GM12878 (cell line): ENCODE measurements at regions not wholly inside any gene's neighbourhood (a gene's known extent, or its start where the extent isn't known, plus 50 kb on each side); places are given as distances from the start of the nearest gene placed in this dataset.

Experiments used
- ATAC-seq: fragments of 200-7000 bp; cut with Tn5 transposase; 3 replicates; pipeline ENCODE4 v1.9.1; 2020; ENCODE audit warnings: mild to moderate bottlenecking, moderate library complexity
- BruUV-seq: library from RNA; stranded (reverse); fragments of 400-500 nt; replicated peaks from 2 replicates; lab custom pipeline; 2021; lab: Mats Ljungman, UMichigan
- CTCF ChIA-PET: fragments of 300-600 bp; sonication (Branson Sonifier 250); formaldehyde crosslinking; extraction: SDS; loops from one replicate; lab custom pipeline; 2021; ENCODE audit warnings: inconsistent platforms; lab: Yijun Ruan, JAX
- POLR2A ChIA-PET: fragments of 350-600 bp; formaldehyde crosslinking; extraction: SDS; loops from one replicate; lab custom pipeline; 2021; ENCODE audit warnings: inconsistent platforms; lab: Charles Lee
- RAD21 ChIA-PET: fragments of 300-600 bp; sonication (Branson Sonifier 250); formaldehyde crosslinking; loops from one replicate; lab custom pipeline; 2023; ENCODE audit warnings: antibody characterized with exemption; ENCODE audit not compliant: unreplicated experiment; lab: Charles Lee
- SMC1A ChIA-PET: fragments of 300-600 bp; sonication (Branson Sonifier 250); formaldehyde crosslinking; loops from one replicate; lab custom pipeline; 2023; ENCODE audit not compliant: unreplicated experiment, uncharacterized antibody; lab: Charles Lee
- DNase-seq: peaks from one replicate; pipeline ENCODE4 v3.0.0-alpha.2; 2011; ENCODE audit warnings: low read depth, low spot score
- FAIRE-seq: peaks from 3 replicates; lab custom pipeline; 2011; peaks lifted over from hg19 to GRCh38; lab: Jason Lieb, UNC
- H2AFZ ChIP-seq: 2 replicates; pipeline ENCODE4 v1.6.0; 2011; ENCODE audit warnings: low read depth, low read length, control low read depth; ENCODE audit not compliant: control insufficient read depth
- H3K27ac ChIP-seq: 2 replicates; pipeline ENCODE4 v1.5.1; 2011; ENCODE audit warnings: control low read depth; ENCODE audit not compliant: control insufficient read depth, insufficient read depth
- H3K27me3 ChIP-seq, 2 experiments: replicated peaks in 1 of 2; 2 replicates each; pipeline versions ENCODE4 v1.6.0 to v1.6.1; 2011; ENCODE audit warnings: low read length in 1 of 2; ENCODE audit not compliant: control insufficient read depth in 2 of 2, insufficient read depth in 2 of 2
- H3K36me3 ChIP-seq, 2 experiments: 2 replicates each; pipeline ENCODE4 v1.5.1; 2011; ENCODE audit warnings: low read length in 1 of 2; ENCODE audit not compliant: control insufficient read depth in 2 of 2, insufficient read depth in 2 of 2
- H3K4me1 ChIP-seq: 2 replicates; pipeline ENCODE4 v1.6.1; 2011; ENCODE audit warnings: mild to moderate bottlenecking, low read length, moderate library complexity, mixed read lengths; ENCODE audit not compliant: control insufficient read depth, insufficient read depth
- H3K4me2 ChIP-seq: 2 replicates; pipeline ENCODE4 v1.6.0; 2011; ENCODE audit warnings: control low read depth; ENCODE audit not compliant: control insufficient read depth, insufficient read depth
- H3K4me3 ChIP-seq: fragments of 200-600 bp; sonication (generic); 2 replicates; pipeline ENCODE4 v1.5.1; 2016
- H3K79me2 ChIP-seq: 2 replicates; pipeline ENCODE4 v1.6.0; 2011; ENCODE audit warnings: low read length; ENCODE audit not compliant: control insufficient read depth, insufficient read depth
- H3K9ac ChIP-seq: 2 replicates; pipeline ENCODE4 v1.8.0; 2011; ENCODE audit warnings: low read length, control low read depth, mixed read lengths; ENCODE audit not compliant: control insufficient read depth, insufficient read depth
- H3K9me3 ChIP-seq: replicated peaks from 3 replicates; pipeline ENCODE4 v1.5.1; 2011; ENCODE audit warnings: mild to moderate bottlenecking, low read length; ENCODE audit not compliant: control insufficient read depth, insufficient read depth
- H4K20me1 ChIP-seq: 2 replicates; pipeline ENCODE4 v1.6.0; 2011; ENCODE audit not compliant: control insufficient read depth, insufficient read depth
- BRCA1 ChIP-seq: IDR thresholded peaks from 2 replicates; pipeline ENCODE4 v1.6.1; 2011; ENCODE audit warnings: low read depth, low read length, improper control_type of control experiment
- CBFB ChIP-seq: IDR thresholded peaks from 2 replicates; pipeline ENCODE4 v1.6.1; 2016; ENCODE audit warnings: antibody characterized with exemption, low read depth
- CBX3 ChIP-seq: fragments of 200-600 bp; sonication (generic); IDR thresholded peaks from 2 replicates; pipeline ENCODE4 v1.6.1; 2016; ENCODE audit warnings: low read depth, borderline replicate concordance
- CREB1 ChIP-seq: IDR thresholded peaks from 2 replicates; pipeline ENCODE4 v1.6.1; 2012; ENCODE audit warnings: low read depth, mild to moderate bottlenecking, inconsistent platforms
- EP300 ChIP-seq, 2 experiments: fragments of 150-350 bp in 1 of 2; IDR thresholded peaks; 2 replicates each; pipeline ENCODE4 v1.6.1; 2011 to 2012; ENCODE audit warnings: low read depth in 2 of 2, low read length in 2 of 2, borderline replicate concordance in 1 of 2, improper control_type of control experiment in 1 of 2, inconsistent platforms in 1 of 2; ENCODE audit not compliant: control insufficient read depth in 1 of 2
- FOS ChIP-seq: IDR thresholded peaks from 3 replicates; pipeline ENCODE4 v1.6.1; 2011; ENCODE audit warnings: borderline replicate concordance; ENCODE audit not compliant: insufficient read length; ENCODE audit errors: extremely low read depth
- NR2C2 ChIP-seq: IDR thresholded peaks from 2 replicates; pipeline ENCODE4 v1.6.1; 2011; ENCODE audit warnings: borderline replicate concordance, low read depth; ENCODE audit not compliant: control insufficient read depth, insufficient read length
- SMARCA5 ChIP-seq: fragments of 450-650 bp; IDR thresholded peaks from 2 replicates; pipeline ENCODE4 v1.6.1; 2017; ENCODE audit warnings: mild to moderate bottlenecking
- SP1 ChIP-seq: IDR thresholded peaks from one replicate; pipeline ENCODE4 v1.6.1; 2011; ENCODE audit warnings: low read depth, low read length
- SRF ChIP-seq, 2 experiments: IDR thresholded peaks; 2 replicates each; pipeline ENCODE4 v1.6.1; 2011; ENCODE audit warnings: low read depth in 2 of 2, low read length in 2 of 2, mild to moderate bottlenecking in 1 of 2, moderate library complexity in 1 of 2
- STAT1 ChIP-seq: fragments of 450-650 bp; conservative IDR thresholded peaks from 2 replicates; pipeline ENCODE4 v1.6.1; 2014; ENCODE audit warnings: antibody characterized with exemption, mild to moderate bottlenecking
- TCF12 ChIP-seq: IDR thresholded peaks from 2 replicates; pipeline ENCODE4 v1.6.1; 2011; ENCODE audit warnings: low read depth, mild to moderate bottlenecking, low read length
- YY1 ChIP-seq: IDR thresholded peaks from 2 replicates; pipeline ENCODE4 v1.6.1; 2011; ENCODE audit warnings: low read depth, mild to moderate bottlenecking, low read length
- ZNF622 ChIP-seq: fragments of 450-650 bp; IDR thresholded peaks from 2 replicates; pipeline ENCODE4 v1.6.1; 2017; ENCODE audit warnings: mild to moderate bottlenecking, inconsistent platforms
- WGBS: methylation state at CpG from one replicate; pipeline ENCODE4 v1.1.6; 2016; ENCODE audit warnings: low lambda C conversion rate; ENCODE audit not compliant: insufficient replicate concordance, insufficient coverage; ENCODE audit errors: missing lambda C conversion rate; 5-methylcytosine and 5-hydroxymethylcytosine counted together
- in situ Hi-C: fragments of 300-500 bp; cut with MboI; formaldehyde crosslinking; loops from 9 replicates; pipeline ENCODE4 v1.14.3; 2018; ENCODE audit warnings: mixed read lengths
- intact Hi-C: fragments of 100-400 bp; cut with micrococcal nuclease; formaldehyde crosslinking; loops from one replicate; pipeline ENCODE4 v1.14.2; 2022; ENCODE audit not compliant: unreplicated experiment
- TF ChIP-seq, protein P1 (sequence below): fragments of 450-650 bp; formaldehyde crosslinking; IDR thresholded peaks from 2 replicates; pipeline ENCODE4 v1.5.0; 2022; ENCODE audit warnings: mild to moderate bottlenecking, missing genetic modification characterization
- TF ChIP-seq, protein P2 (sequence below): fragments of 450-650 bp; IDR thresholded peaks from 2 replicates; pipeline ENCODE4 v1.6.1; 2016; ENCODE audit warnings: mild to moderate bottlenecking

DNA sequence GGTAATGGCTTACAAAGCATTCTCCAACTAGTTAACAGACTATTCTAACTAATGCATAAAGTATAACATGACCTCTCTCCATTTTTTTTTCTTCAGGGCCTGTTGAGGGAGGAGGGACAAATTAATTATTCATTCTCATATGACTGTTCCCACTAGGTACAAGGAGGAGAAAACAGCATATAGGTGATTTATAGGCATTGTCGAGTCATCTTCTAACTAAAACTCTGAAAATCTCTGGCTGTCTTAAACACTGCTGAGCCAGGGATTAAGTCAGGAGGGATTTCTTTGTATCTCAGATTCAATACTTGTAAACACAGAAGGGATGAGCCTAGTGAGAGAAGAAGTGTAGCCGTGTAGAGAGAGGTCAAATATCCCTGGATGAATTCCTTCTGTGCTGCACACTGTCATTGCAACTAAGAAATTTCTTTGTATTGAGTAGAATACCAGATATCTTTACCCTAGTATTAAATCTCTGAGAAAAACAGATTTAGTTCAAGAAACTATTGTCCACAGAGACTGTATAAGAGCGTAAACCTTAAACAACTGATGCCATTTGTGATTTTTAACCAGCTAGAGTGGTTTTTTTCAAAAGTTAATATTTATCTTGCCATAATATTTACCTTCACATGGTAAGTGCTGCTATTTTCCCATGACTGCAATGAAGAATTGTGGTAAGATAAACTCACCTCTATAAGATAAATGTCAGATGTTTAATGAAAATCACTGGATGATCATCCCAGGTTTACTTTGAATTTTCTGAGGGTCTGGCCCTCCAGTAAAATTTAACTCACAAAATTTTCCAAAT is 465.3 kb downstream of the RWDD3 start:
- 10% methylated on average over 3 of the region's 3 CpGs for WGBS
- CTCF ChIA-PET = no interaction called here
- H3K79me2 ChIP-seq = no peaks in the 10 kb centered on the region
- FAIRE-seq (no peak), ATAC-seq (no peak), DNase-seq (no peak)
- H3K9ac ChIP-seq = no peak overlapping the region
- no peak for TF ChIP-seq ZNF622
- TF ChIP-seq, protein P1, sequence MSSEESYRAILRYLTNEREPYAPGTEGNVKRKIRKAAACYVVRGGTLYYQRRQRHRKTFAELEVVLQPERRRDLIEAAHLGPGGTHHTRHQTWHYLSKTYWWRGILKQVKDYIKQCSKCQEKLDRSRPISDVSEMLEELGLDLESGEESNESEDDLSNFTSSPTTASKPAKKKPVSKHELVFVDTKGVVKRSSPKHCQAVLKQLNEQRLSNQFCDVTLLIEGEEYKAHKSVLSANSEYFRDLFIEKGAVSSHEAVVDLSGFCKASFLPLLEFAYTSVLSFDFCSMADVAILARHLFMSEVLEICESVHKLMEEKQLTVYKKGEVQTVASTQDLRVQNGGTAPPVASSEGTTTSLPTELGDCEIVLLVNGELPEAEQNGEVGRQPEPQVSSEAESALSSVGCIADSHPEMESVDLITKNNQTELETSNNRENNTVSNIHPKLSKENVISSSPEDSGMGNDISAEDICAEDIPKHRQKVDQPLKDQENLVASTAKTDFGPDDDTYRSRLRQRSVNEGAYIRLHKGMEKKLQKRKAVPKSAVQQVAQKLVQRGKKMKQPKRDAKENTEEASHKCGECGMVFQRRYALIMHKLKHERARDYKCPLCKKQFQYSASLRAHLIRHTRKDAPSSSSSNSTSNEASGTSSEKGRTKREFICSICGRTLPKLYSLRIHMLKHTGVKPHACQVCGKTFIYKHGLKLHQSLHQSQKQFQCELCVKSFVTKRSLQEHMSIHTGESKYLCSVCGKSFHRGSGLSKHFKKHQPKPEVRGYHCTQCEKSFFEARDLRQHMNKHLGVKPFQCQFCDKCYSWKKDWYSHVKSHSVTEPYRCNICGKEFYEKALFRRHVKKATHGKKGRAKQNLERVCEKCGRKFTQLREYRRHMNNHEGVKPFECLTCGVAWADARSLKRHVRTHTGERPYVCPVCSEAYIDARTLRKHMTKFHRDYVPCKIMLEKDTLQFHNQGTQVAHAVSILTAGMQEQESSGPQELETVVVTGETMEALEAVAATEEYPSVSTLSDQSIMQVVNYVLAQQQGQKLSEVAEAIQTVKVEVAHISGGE (CRISPR knock-in tag) = no peak
- TF ChIP-seq EP300 (IDR thresholded peaks at IDR 0.05; ENCODE audit: borderline replicate concordance in 1 of 2, control insufficient read depth in 1 of 2, low read depth in 2 of 2, low read length in 2 of 2) = no peak
- TF ChIP-seq CREB1 = no peak
- TF ChIP-seq NR2C2 = no peak
- no peak for TF ChIP-seq SRF (IDR thresholded peaks at IDR 0.05; ENCODE audit: low read depth in 2 of 2, low read length in 2 of 2)
- TF ChIP-seq CBX3 = no peak
- TF ChIP-seq YY1 = no peak
- TF ChIP-seq TCF12 = no peak
- no peak for TF ChIP-seq SMARCA5
- no peak for TF ChIP-seq CBFB
- TF ChIP-seq, protein P2, sequence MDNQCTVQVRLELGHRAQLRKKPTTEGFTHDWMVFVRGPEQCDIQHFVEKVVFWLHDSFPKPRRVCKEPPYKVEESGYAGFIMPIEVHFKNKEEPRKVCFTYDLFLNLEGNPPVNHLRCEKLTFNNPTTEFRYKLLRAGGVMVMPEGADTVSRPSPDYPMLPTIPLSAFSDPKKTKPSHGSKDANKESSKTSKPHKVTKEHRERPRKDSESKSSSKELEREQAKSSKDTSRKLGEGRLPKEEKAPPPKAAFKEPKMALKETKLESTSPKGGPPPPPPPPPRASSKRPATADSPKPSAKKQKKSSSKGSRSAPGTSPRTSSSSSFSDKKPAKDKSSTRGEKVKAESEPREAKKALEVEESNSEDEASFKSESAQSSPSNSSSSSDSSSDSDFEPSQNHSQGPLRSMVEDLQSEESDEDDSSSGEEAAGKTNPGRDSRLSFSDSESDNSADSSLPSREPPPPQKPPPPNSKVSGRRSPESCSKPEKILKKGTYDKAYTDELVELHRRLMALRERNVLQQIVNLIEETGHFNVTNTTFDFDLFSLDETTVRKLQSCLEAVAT = no peak
- TF ChIP-seq SP1 = no peak
- no peak for TF ChIP-seq BRCA1
- no peak for TF ChIP-seq FOS
- TF ChIP-seq STAT1 = no peak
- RAD21 ChIA-PET = no interaction called here
- in situ Hi-C loops = no loop called here
- intact Hi-C loops = no loop called here
- no peaks in the 10 kb centered on the region for H3K36me3 ChIP-seq
- no TSS peak for BruUV-seq
- no peaks in the 10 kb centered on the region for H3K4me1 ChIP-seq
- H3K27ac ChIP-seq = no peak overlapping the region
- H3K4me2 ChIP-seq = no peak overlapping the region
- SMC1A ChIA-PET = interaction anchor here (1.6 kb wide), 1 partner anchor 12 kb away, joined by 3 read pairs; no protein-coding TSS in a partner anchor
- no peaks in the 10 kb centered on the region; the same call in 2 of the 3 replicates for H3K9me3 ChIP-seq
- H4K20me1 ChIP-seq = no peaks in the 10 kb centered on the region
- POLR2A ChIA-PET = no interaction called here
- no peaks in the 10 kb centered on the region for H3K27me3 ChIP-seq
- H3K4me3 ChIP-seq = no peak overlapping the region
- no peak overlapping the region for H2AFZ ChIP-seq
